ENCODE measurements at regions not wholly inside any gene's neighbourhood (a gene's known extent, or its start where the extent isn't known, plus 50 kb on each side); places are given as distances from the start of the nearest gene placed in this dataset.

DNA sequence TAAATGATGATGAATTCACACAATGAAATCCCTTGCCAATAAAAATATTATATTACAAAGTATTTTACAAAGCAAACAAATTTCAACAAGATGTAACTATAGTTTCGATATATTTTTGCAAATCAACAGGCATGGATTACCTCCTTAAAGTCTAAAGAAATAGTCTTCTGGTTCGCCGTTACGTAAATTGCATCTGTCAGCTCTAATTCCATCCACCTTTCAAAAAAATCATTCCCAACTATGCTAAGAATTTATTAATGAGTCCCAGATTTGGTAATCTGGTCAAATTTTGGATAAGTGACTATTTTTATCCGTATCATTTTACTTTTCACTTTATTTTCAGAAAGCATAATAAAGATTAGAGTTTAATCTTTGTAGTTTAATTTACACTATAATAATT, 1984.9 kb downstream of the EFNA5 start:
- TF ChIP-seq EZH2 (IDR thresholded peaks at IDR 0.05; ENCODE audit: borderline replicate concordance), result no peak
- TF ChIP-seq EZH2phosphoT487 (IDR thresholded peaks at IDR 0.05; ENCODE audit: low read depth, severe bottlenecking, unreplicated experiment), result no peak
- TF ChIP-seq, protein P1, sequence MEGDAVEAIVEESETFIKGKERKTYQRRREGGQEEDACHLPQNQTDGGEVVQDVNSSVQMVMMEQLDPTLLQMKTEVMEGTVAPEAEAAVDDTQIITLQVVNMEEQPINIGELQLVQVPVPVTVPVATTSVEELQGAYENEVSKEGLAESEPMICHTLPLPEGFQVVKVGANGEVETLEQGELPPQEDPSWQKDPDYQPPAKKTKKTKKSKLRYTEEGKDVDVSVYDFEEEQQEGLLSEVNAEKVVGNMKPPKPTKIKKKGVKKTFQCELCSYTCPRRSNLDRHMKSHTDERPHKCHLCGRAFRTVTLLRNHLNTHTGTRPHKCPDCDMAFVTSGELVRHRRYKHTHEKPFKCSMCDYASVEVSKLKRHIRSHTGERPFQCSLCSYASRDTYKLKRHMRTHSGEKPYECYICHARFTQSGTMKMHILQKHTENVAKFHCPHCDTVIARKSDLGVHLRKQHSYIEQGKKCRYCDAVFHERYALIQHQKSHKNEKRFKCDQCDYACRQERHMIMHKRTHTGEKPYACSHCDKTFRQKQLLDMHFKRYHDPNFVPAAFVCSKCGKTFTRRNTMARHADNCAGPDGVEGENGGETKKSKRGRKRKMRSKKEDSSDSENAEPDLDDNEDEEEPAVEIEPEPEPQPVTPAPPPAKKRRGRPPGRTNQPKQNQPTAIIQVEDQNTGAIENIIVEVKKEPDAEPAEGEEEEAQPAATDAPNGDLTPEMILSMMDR (IDR thresholded peaks at IDR 0.05; ENCODE audit: poor library complexity), result no peak
- Histone ChIP-seq H3K9me3 (ENCODE audit: low read depth) (no peaks in the 10 kb centered on the region), H4K20me1 (ENCODE audit: insufficient read depth, poor library complexity, severe bottlenecking) (no peaks in the 10 kb centered on the region), H3K4me3 (no peak overlapping the region), H3K27me3 (no peaks in the 10 kb centered on the region), H3K79me2 (no peaks in the 10 kb centered on the region), H3K4me2 (no peak overlapping the region), H3K4me1 (ENCODE audit: insufficient read depth) (no peaks in the 10 kb centered on the region), H3K9me2 (replicated peaks; ENCODE audit: insufficient read depth) (no peaks in the 10 kb centered on the region), H3K27ac (no peak overlapping the region), H2AFZ (no peak overlapping the region), H3K36me3 (replicated peaks; ENCODE audit: insufficient read depth, low read depth) (no peaks in the 10 kb centered on the region)
- no peak for DNase-seq (ENCODE audit: low spot score)
- 91% methylated on average over 5 of the region's 5 CpGs for WGBS (ENCODE audit: low lambda C conversion rate, missing lambda C conversion rate)

DNA sequence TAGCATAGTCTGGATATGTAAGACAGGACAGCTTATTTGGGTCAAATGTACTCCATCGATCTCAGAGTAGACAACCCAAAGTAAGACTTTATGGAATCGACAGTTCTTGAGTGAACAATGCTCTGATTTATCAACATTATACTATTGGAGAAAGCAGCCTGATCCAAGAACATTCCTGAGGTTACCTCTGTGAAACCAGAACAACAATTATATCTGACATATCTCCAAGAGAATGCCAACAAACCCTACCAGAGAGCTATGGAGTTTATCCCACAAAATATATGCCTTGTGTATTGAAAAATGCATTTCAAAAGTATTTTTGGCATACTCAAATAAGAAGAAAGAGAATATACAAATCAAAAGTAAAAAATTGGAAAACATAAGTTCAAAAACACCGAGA, 1985.9 kb downstream of the EFNA5 start:
- Histone ChIP-seq H3K9me3 (ENCODE audit: low read depth) (no peaks in the 10 kb centered on the region), H3K27ac (no peak overlapping the region), H3K27me3 (no peaks in the 10 kb centered on the region), H3K4me3 (no peak overlapping the region), H2AFZ (no peak overlapping the region), H3K36me3 (replicated peaks; ENCODE audit: insufficient read depth, low read depth) (no peaks in the 10 kb centered on the region), H3K9me2 (replicated peaks; ENCODE audit: insufficient read depth) (no peaks in the 10 kb centered on the region), H3K4me2 (no peak overlapping the region), H3K79me2 (no peaks in the 10 kb centered on the region), H3K4me1 (ENCODE audit: insufficient read depth) (no peaks in the 10 kb centered on the region), H4K20me1 (ENCODE audit: insufficient read depth, poor library complexity, severe bottlenecking) (no peaks in the 10 kb centered on the region)
- 91% methylated on average over 3 of the region's 3 CpGs for WGBS (ENCODE audit: low lambda C conversion rate, missing lambda C conversion rate)
- no peak for DNase-seq (ENCODE audit: low spot score)
- TF ChIP-seq, protein P1 (IDR thresholded peaks at IDR 0.05; ENCODE audit: poor library complexity), result no peak
- TF ChIP-seq EZH2 (IDR thresholded peaks at IDR 0.05; ENCODE audit: borderline replicate concordance) (no peak), EZH2phosphoT487 (IDR thresholded peaks at IDR 0.05; ENCODE audit: low read depth, severe bottlenecking, unreplicated experiment) (no peak)

GRCh38 chr5:105680858-105681475, 1989.8 kb downstream of the EFNA5 start:
- TF ChIP-seq, protein P1 (IDR thresholded peaks at IDR 0.05; ENCODE audit: poor library complexity), result no peak
- TF ChIP-seq EZH2phosphoT487 (IDR thresholded peaks at IDR 0.05; ENCODE audit: low read depth, severe bottlenecking, unreplicated experiment), result no peak
- TF ChIP-seq EZH2 (IDR thresholded peaks at IDR 0.05; ENCODE audit: borderline replicate concordance), result no peak
- no peaks in the 10 kb centered on the region for H3K79me2 ChIP-seq
- H3K9me3 ChIP-seq (ENCODE audit: low read depth), result no peaks in the 10 kb centered on the region
- H3K27me3 ChIP-seq, result no peaks in the 10 kb centered on the region
- H3K9me2 ChIP-seq (replicated peaks; ENCODE audit: insufficient read depth), result no peaks in the 10 kb centered on the region
- no peak overlapping the region for H3K4me2 ChIP-seq
- 79% methylated on average over 7 of the region's 7 CpGs for WGBS (ENCODE audit: low lambda C conversion rate, missing lambda C conversion rate)
- H4K20me1 ChIP-seq (ENCODE audit: insufficient read depth, poor library complexity, severe bottlenecking), result no peaks in the 10 kb centered on the region
- H3K4me1 ChIP-seq (ENCODE audit: insufficient read depth), result no peaks in the 10 kb centered on the region
- no peak overlapping the region for H3K27ac ChIP-seq
- H3K4me3 ChIP-seq, result no peak overlapping the region
- DNase-seq (ENCODE audit: low spot score), result no peak
- no peaks in the 10 kb centered on the region for H3K36me3 ChIP-seq (replicated peaks; ENCODE audit: insufficient read depth, low read depth)
- no peak overlapping the region for H2AFZ ChIP-seq
